HFFc6 (cell line): ENCODE measurements at regions not wholly inside any gene's neighbourhood (a gene's known extent, or its start where the extent isn't known, plus 50 kb on each side); places are given as distances from the start of the nearest gene placed in this dataset.
A peak's percentile ranks its signal among the peaks of the same experiment; 100 is the strongest.

ENCODE experiments used
- DNase-seq: peaks from one replicate; pipeline ENCODE4 v3.0.0-alpha.2; 2018
- H3K27ac Mint-ChIP-seq: 2 replicates; pipeline ENCODE4 v1.8.0; 2020; ENCODE audit warnings: mild to moderate bottlenecking, mixed read lengths
- H3K27me3 Mint-ChIP-seq: 2 replicates; pipeline ENCODE4 v1.8.0; 2021; ENCODE audit warnings: mild to moderate bottlenecking, moderate library complexity, mixed read lengths; ENCODE audit not compliant: insufficient read depth
- H3K36me3 Mint-ChIP-seq: 2 replicates; pipeline ENCODE4 v1.8.0; 2021; ENCODE audit warnings: low read depth, mixed read lengths
- H3K4me1 Mint-ChIP-seq: 2 replicates; pipeline ENCODE4 v1.8.0; 2020; ENCODE audit warnings: low read depth, mixed read lengths
- H3K4me3 Mint-ChIP-seq: 2 replicates; pipeline ENCODE4 v1.8.0; 2020; ENCODE audit warnings: mild to moderate bottlenecking, moderate library complexity, mixed read lengths
- H3K9me3 Mint-ChIP-seq: 2 replicates; pipeline ENCODE4 v1.8.0; 2020; ENCODE audit warnings: mild to moderate bottlenecking, mixed read lengths
- CTCF ChIP-seq: fragments of 200-600 bp; sonication (generic); IDR thresholded peaks from 2 replicates; pipeline ENCODE4 v1.5.0; 2021; ENCODE audit warnings: antibody characterized with exemption, mild to moderate bottlenecking

DNA sequence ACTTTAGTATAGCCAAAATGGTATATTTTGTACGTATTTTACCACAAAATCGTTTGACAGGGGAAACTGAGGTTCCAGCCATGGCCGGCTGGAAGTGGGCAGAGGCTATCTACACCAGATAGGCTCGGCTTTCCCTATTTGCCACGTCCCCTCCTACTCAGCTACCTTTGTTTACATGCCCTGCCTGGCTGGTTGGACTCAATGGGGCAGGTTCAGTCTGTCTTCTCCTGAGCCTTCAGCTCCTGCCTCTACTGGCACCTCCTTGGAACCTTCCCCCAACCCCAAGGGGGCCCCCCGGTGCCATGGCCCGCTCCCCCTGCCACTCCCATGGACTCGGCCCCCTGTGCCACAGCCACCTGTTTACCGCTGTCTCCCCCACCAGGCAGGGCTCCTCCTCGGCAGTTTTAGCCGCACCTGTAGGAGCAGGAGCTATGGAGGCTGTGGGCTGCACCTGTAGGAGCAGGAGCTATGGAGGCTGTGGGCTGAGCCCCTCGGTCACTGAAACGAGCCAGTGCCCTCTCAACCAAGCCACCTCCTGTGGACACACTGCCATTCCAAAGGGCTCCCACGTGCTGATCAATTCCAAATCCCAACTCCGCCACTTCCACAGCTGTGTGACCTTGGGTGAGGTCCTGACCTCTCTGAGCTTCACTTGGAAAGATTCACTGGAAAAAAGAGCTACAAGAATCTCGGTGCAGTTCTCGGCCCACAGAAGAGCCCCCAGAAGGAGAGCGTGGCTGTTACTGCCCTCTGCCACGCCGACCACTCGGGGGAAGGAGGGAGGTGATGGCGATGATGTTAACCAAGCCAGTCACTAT, 62.2 kb downstream of the NCOR2 start:
- Mint-ChIP-seq H3K4me3 (no peak overlapping the region), H3K27ac (no peak overlapping the region), H3K4me1 (peaks cover 85% of the 10 kb centered on the region), H3K9me3 (no peaks in the 10 kb centered on the region; the same call in 1 of the 2 replicates), H3K36me3 (peaks cover 7% of the 10 kb centered on the region), H3K27me3 (no peaks in the 10 kb centered on the region; the same call in 1 of the 2 replicates)
- TF ChIP-seq CTCF, result no peak
- DNase-seq, result no peak

DNA sequence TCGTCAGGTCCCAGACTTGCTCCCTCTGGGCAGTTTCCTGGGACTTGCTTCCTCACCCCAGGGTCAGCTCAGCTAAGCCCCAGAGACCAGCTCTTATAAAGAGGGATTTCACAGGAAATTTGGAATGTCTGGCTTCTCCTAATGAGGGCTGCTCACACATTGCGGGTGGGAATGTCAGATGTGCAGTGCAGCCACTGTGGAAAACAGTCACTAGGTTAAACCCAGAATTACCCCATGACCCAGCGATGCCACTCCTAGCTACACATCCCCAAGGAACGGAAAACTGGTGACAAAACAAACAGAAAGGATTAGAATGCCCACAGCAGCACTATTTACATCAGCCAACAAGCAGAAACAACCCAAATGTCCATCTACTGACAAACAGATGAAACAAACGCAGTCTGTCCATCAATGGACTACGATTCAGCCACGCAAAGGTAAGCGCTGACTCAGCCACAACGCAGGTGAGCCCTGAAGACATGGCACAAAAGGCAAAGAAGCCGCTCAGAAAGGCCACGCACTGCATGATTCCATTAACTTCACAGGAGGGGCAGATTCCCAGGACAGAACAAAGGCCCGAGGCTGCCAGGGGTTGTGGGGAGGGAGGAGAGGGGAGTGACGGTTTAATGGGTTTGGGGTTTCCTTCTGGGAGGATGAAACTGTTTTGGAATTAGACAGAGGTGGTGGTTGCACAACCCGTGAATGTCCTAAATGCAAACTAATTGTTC, 63.0 kb downstream of the NCOR2 start:
- H3K27me3 Mint-ChIP-seq, result no peaks in the 10 kb centered on the region; the same call in 1 of the 2 replicates
- peaks cover 82% of the 10 kb centered on the region for H3K4me1 Mint-ChIP-seq
- peaks cover 7% of the 10 kb centered on the region for H3K36me3 Mint-ChIP-seq
- TF ChIP-seq CTCF, result no peak
- DNase-seq, result no peak
- no peaks in the 10 kb centered on the region; the same call in 1 of the 2 replicates for H3K9me3 Mint-ChIP-seq
- peak overlapping the region; percentile 13; the same call in 1 of the 2 replicates for H3K27ac Mint-ChIP-seq
- H3K4me3 Mint-ChIP-seq, result no peak overlapping the region

DNA sequence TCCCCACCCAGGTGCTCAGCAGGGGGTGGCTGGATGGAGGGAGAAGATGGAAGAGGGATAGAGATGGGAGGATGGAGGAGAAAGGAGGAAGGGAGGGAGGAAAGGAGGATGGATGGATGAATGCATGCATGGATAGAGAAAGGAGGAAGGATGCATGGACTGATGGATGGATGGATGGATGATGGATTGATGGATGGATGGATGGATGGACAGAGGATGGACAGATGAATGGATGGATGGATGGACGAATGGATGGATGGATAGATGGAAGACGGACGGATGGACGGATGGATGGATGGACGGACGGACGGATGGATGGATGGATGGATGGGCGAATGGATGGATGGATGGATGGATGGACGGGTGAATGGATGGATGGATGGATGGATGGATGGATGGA, 64.1 kb downstream of the NCOR2 start:
- Mint-ChIP-seq H3K27me3 (no peaks in the 10 kb centered on the region; the same call in 1 of the 2 replicates), H3K36me3 (peaks cover 7% of the 10 kb centered on the region), H3K27ac (no peak overlapping the region), H3K9me3 (no peaks in the 10 kb centered on the region; the same call in 1 of the 2 replicates), H3K4me1 (peaks cover 82% of the 10 kb centered on the region), H3K4me3 (no peak overlapping the region)
- no peak for TF ChIP-seq CTCF
- DNase-seq, result no peak

GRCh38 chr12:124502379-124502778, 65.0 kb downstream of the NCOR2 start:
- no peak overlapping the region for H3K4me3 Mint-ChIP-seq
- H3K36me3 Mint-ChIP-seq, result peaks cover 7% of the 10 kb centered on the region
- DNase-seq, result no peak
- no peak for TF ChIP-seq CTCF
- H3K27ac Mint-ChIP-seq, result no peak overlapping the region
- peaks cover 82% of the 10 kb centered on the region for H3K4me1 Mint-ChIP-seq
- no peaks in the 10 kb centered on the region; the same call in 1 of the 2 replicates for H3K9me3 Mint-ChIP-seq
- no peaks in the 10 kb centered on the region; the same call in 1 of the 2 replicates for H3K27me3 Mint-ChIP-seq

GRCh38 chr12:124501827-124502226, 65.6 kb downstream of the NCOR2 start:
- peaks cover 7% of the 10 kb centered on the region for H3K36me3 Mint-ChIP-seq
- no peaks in the 10 kb centered on the region; the same call in 1 of the 2 replicates for H3K27me3 Mint-ChIP-seq
- H3K4me3 Mint-ChIP-seq, result no peak overlapping the region
- no peak overlapping the region; the same call in 1 of the 2 replicates for H3K27ac Mint-ChIP-seq
- peaks cover 82% of the 10 kb centered on the region for H3K4me1 Mint-ChIP-seq
- no peak for TF ChIP-seq CTCF
- H3K9me3 Mint-ChIP-seq, result no peaks in the 10 kb centered on the region; the same call in 1 of the 2 replicates
- DNase-seq, result no peak
